GM06990 (cell line): ENCODE measurements at regions not wholly inside any gene's neighbourhood (a gene's known extent, or its start where the extent isn't known, plus 50 kb on each side); places are given as distances from the start of the nearest gene placed in this dataset.
"Not testable (repeated sequence)": the region's sequence is repeated elsewhere in the genome, so short reads cannot be mapped to it uniquely, and the experiment has no call there.

ENCODE experiments used
- DNase-seq: peaks from one replicate; pipeline ENCODE4 v3.0.0-alpha.2; 2011; ENCODE audit not compliant: insufficient read length; ENCODE audit errors: extremely low read depth
- H3K27me3 ChIP-seq: replicated peaks from 2 replicates; pipeline ENCODE4 v1.6.0; 2011; ENCODE audit warnings: low read length; ENCODE audit not compliant: control insufficient read depth, insufficient read depth
- H3K36me3 ChIP-seq: 2 replicates; pipeline ENCODE4 v1.5.1; 2011; ENCODE audit warnings: low read length; ENCODE audit not compliant: control insufficient read depth, insufficient read depth
- H3K4me3 ChIP-seq: replicated peaks from 2 replicates; pipeline ENCODE4 v1.5.1; 2011; ENCODE audit warnings: low read depth, mild to moderate bottlenecking, control low read depth, low read length
- CTCF ChIP-seq: IDR thresholded peaks from 2 replicates; pipeline ENCODE4 v1.5.1; 2011; ENCODE audit warnings: low read length, control low read depth, mild to moderate bottlenecking, inconsistent platforms; ENCODE audit not compliant: insufficient read depth, poor library complexity, severe bottlenecking

GRCh38 chr5:179467441-179467840 is 82.9 kb upstream of the RUFY1 start:
- no peak overlapping the region for H3K4me3 ChIP-seq
- DNase-seq: no peak
- no peaks in the 10 kb centered on the region for H3K36me3 ChIP-seq
- no peaks in the 10 kb centered on the region for H3K27me3 ChIP-seq
- TF ChIP-seq CTCF: no peak

- no peaks in the 10 kb centered on the region for H3K36me3 ChIP-seq
- DNase-seq: no peak
- no peaks in the 10 kb centered on the region for H3K27me3 ChIP-seq
- no peak for TF ChIP-seq CTCF
- no peak overlapping the region for H3K4me3 ChIP-seq
Observed at GRCh38 chr5:179464631-179465030, 85.7 kb upstream of the RUFY1 start.

- DNase-seq: no peak
- Histone ChIP-seq H3K4me3 (no peak overlapping the region), H3K27me3 (no peaks in the 10 kb centered on the region), H3K36me3 (no peaks in the 10 kb centered on the region)
- TF ChIP-seq CTCF: no peak
Observed at GRCh38 chr5:179462040-179462439, 88.3 kb upstream of the RUFY1 start.

- no peak overlapping the region for H3K4me3 ChIP-seq
- TF ChIP-seq CTCF: no peak
Observed at GRCh38 chr5:179461576-179461975, 88.8 kb upstream of the RUFY1 start.

GRCh38 chr5:179459771-179460170 is 90.6 kb upstream of the RUFY1 start:
- DNase-seq: no peak
- Histone ChIP-seq H3K27me3 (no peaks in the 10 kb centered on the region), H3K4me3 (no peak overlapping the region), H3K36me3 (no peaks in the 10 kb centered on the region)
- TF ChIP-seq CTCF: no peak

More at GRCh38 chr5:179461576-179461975, 88.8 kb upstream of the RUFY1 start:
- Histone ChIP-seq H3K27me3 (no peaks in the 10 kb centered on the region), H3K36me3 (no peaks in the 10 kb centered on the region)
- no peak for DNase-seq

GRCh38 chr5:179457612-179458011 is 92.7 kb upstream of the RUFY1 start:
- H3K27me3 ChIP-seq: no peaks in the 10 kb centered on the region
- H3K4me3 ChIP-seq: no peak overlapping the region
- DNase-seq: no peak
- H3K36me3 ChIP-seq: no peaks in the 10 kb centered on the region
- no peak for TF ChIP-seq CTCF

GRCh38 chr5:179456075-179456474 is 94.3 kb upstream of the RUFY1 start:
- not testable (repeated sequence) for H3K36me3 ChIP-seq, DNase-seq, H3K4me3 ChIP-seq, H3K27me3 ChIP-seq
